Stimulated activated CD8-positive, alpha-beta memory T cell treated with anti-CD3 and anti-CD28 coated beads, Interleukin-7, amount 100 ng/mL, for 24 hours (primary cell): ENCODE measurements at regions not wholly inside any gene's neighbourhood (a gene's known extent, or its start where the extent isn't known, plus 50 kb on each side); places are given as distances from the start of the nearest gene placed in this dataset.

ENCODE experiments used
- DNase-seq: peaks from one replicate; pipeline ENCODE4 v3.0.0-alpha.2; 2020; ENCODE audit warnings: low read depth

- DNase-seq = no peak
Measured at GRCh38 chr3:170730071-170730812, 139.8 kb downstream of the RPL22L1 start.

- no peak for DNase-seq
Measured at GRCh38 chr3:170728181-170728580, 141.8 kb downstream of the RPL22L1 start.

- DNase-seq = no peak
Measured at GRCh38 chr3:170727754-170728153, 141.9 kb upstream of the SLC7A14 start.

GRCh38 chr3:170726976-170727661 lies 141.2 kb upstream of the SLC7A14 start:
- no peak for DNase-seq

GRCh38 chr3:170725285-170725731 lies 139.4 kb upstream of the SLC7A14 start:
- DNase-seq = no peak

GRCh38 chr3:170724599-170725280 lies 138.9 kb upstream of the SLC7A14 start:
- no peak for DNase-seq

GRCh38 chr3:170723241-170723640 lies 137.4 kb upstream of the SLC7A14 start:
- DNase-seq = no peak

- no peak for DNase-seq
Measured at GRCh38 chr3:170721563-170721962, 135.7 kb upstream of the SLC7A14 start.

- DNase-seq = no peak
Measured at GRCh38 chr3:170719300-170719699, 133.4 kb upstream of the SLC7A14 start.

GRCh38 chr3:170718848-170719247 lies 133.0 kb upstream of the SLC7A14 start:
- no peak for DNase-seq

- no peak for DNase-seq
Measured at GRCh38 chr3:170717410-170718402, 131.8 kb upstream of the SLC7A14 start.

- no peak for DNase-seq
Measured at GRCh38 chr3:170716172-170716805, 130.4 kb upstream of the SLC7A14 start.

- DNase-seq = no peak
Measured at GRCh38 chr3:170714562-170715535, 129.0 kb upstream of the SLC7A14 start.

- no peak for DNase-seq
Measured at GRCh38 chr3:170714122-170714521, 128.2 kb upstream of the SLC7A14 start.

GRCh38 chr3:170713653-170714052 lies 127.8 kb upstream of the SLC7A14 start:
- no peak for DNase-seq

- no peak for DNase-seq
Measured at GRCh38 chr3:170712798-170713197, 126.9 kb upstream of the SLC7A14 start.

GRCh38 chr3:170712336-170712735 lies 126.5 kb upstream of the SLC7A14 start:
- DNase-seq = no peak

GRCh38 chr3:170711786-170712185 lies 125.9 kb upstream of the SLC7A14 start:
- DNase-seq = no peak

- DNase-seq = no peak
Measured at GRCh38 chr3:170709046-170709445, 123.2 kb upstream of the SLC7A14 start.

- DNase-seq = no peak
Measured at GRCh38 chr3:170707899-170708298, 122.0 kb upstream of the SLC7A14 start.
